ENCODE measurements at regions not wholly inside any gene's neighbourhood (a gene's known extent, or its start where the extent isn't known, plus 50 kb on each side); places are given as distances from the start of the nearest gene placed in this dataset.

- Histone ChIP-seq H4K20me1 (ENCODE audit: insufficient read depth) (no peaks in the 10 kb centered on the region), H3F3A (replicated peaks; ENCODE audit: insufficient read depth) (no peaks in the 10 kb centered on the region), H3K9me2 (no peaks in the 10 kb centered on the region), H3K4me3 (ENCODE audit: low read depth in 2 of 2, low read length in 1 of 2) (no peak overlapping the region), H3K27me3 (ENCODE audit: insufficient read depth) (no peaks in the 10 kb centered on the region), H3K4me1 (ENCODE audit: control insufficient read depth in 1 of 2, insufficient read depth in 2 of 2, low read depth in 1 of 2, low read length in 1 of 2) (no peaks in the 10 kb centered on the region), H3K4me2 (no peak overlapping the region), H2AFZ (ENCODE audit: low read depth) (no peak overlapping the region), H3K9me3 (no peaks in the 10 kb centered on the region), H3K36me3 (replicated peaks in 1 of 2; ENCODE audit: control insufficient read depth in 1 of 2, insufficient read depth in 2 of 2, low read length in 1 of 2) (no peaks in the 10 kb centered on the region), H3K27ac (ENCODE audit: low read depth in 2 of 2, low read length in 1 of 2) (no peak overlapping the region), H3K79me2 (ENCODE audit: insufficient read depth) (no peaks in the 10 kb centered on the region), H3K9ac (no peak overlapping the region)
- WGBS (ENCODE audit: low lambda C conversion rate): 6% methylated on average over 2 of the region's 2 CpGs
- POLR2A ChIA-PET: no interaction called here
- DNase-seq: no peak
- CTCF ChIA-PET: interaction anchor here (1.2 kb wide), 1 partner anchor 14 kb away, joined by 4 read pairs; no protein-coding TSS in a partner anchor
- no peak for TF ChIP-seq SIN3A (IDR thresholded peaks at IDR 0.05; ENCODE audit: borderline replicate concordance, low read depth, low read length)
- TF ChIP-seq USF1 (IDR thresholded peaks at IDR 0.05; ENCODE audit: borderline replicate concordance, low read depth): no peak
- no peak for TF ChIP-seq MEF2A (IDR thresholded peaks at IDR 0.05; ENCODE audit: borderline replicate concordance, low read depth)
- TF ChIP-seq FOXJ3 (CRISPR knock-in tag; IDR thresholded peaks at IDR 0.05): no peak
- TF ChIP-seq REST (IDR thresholded peaks at IDR 0.05; ENCODE audit: low read depth, low read length): no peak
- no peak for TF ChIP-seq RCOR1 (IDR thresholded peaks at IDR 0.05; ENCODE audit: low read length)
- no peak for TF ChIP-seq FOXM1 (IDR thresholded peaks at IDR 0.05; ENCODE audit: low read depth)
- TF ChIP-seq CTCF (IDR thresholded peaks at IDR 0.05): no peak
- TF ChIP-seq RXRA (IDR thresholded peaks at IDR 0.05; ENCODE audit: borderline replicate concordance, low read depth): no peak
- TF ChIP-seq NRF1 (IDR thresholded peaks at IDR 0.05; ENCODE audit: low read depth, low read length): no peak
- TF ChIP-seq MAX (IDR thresholded peaks at IDR 0.05; ENCODE audit: low read depth): no peak
Observed at GRCh38 chr3:166785876-166786275, 594.2 kb downstream of the ZBBX start.

- Histone ChIP-seq H3K9me2 (no peaks in the 10 kb centered on the region), H4K20me1 (ENCODE audit: insufficient read depth) (no peaks in the 10 kb centered on the region), H3K9ac (no peak overlapping the region), H3K27me3 (ENCODE audit: insufficient read depth) (no peaks in the 10 kb centered on the region), H3K4me1 (ENCODE audit: control insufficient read depth in 1 of 2, insufficient read depth in 2 of 2, low read depth in 1 of 2, low read length in 1 of 2) (no peaks in the 10 kb centered on the region), H3K4me3 (ENCODE audit: low read depth in 2 of 2, low read length in 1 of 2) (no peak overlapping the region), H3K79me2 (ENCODE audit: insufficient read depth) (no peaks in the 10 kb centered on the region), H3K4me2 (no peak overlapping the region), H3F3A (replicated peaks; ENCODE audit: insufficient read depth) (no peaks in the 10 kb centered on the region), H3K9me3 (no peaks in the 10 kb centered on the region), H3K36me3 (replicated peaks in 1 of 2; ENCODE audit: control insufficient read depth in 1 of 2, insufficient read depth in 2 of 2, low read length in 1 of 2) (no peaks in the 10 kb centered on the region), H2AFZ (ENCODE audit: low read depth) (no peak overlapping the region), H3K27ac (ENCODE audit: low read depth in 2 of 2, low read length in 1 of 2) (no peak overlapping the region)
- POLR2A ChIA-PET: no interaction called here
- no peak for DNase-seq
- CTCF ChIA-PET: no interaction called here
- 0% methylated on average over 2 of the region's 2 CpGs for WGBS (ENCODE audit: low lambda C conversion rate)
- no peak for TF ChIP-seq REST (IDR thresholded peaks at IDR 0.05; ENCODE audit: low read depth, low read length)
- no peak for TF ChIP-seq RFX5 (IDR thresholded peaks at IDR 0.05; ENCODE audit: low read length)
- TF ChIP-seq EZH2phosphoT487 (IDR thresholded peaks at IDR 0.05; ENCODE audit: borderline replicate concordance, low read depth): no peak
- no peak for TF ChIP-seq CTCF (IDR thresholded peaks at IDR 0.05)
- no peak for TF ChIP-seq FOXM1 (IDR thresholded peaks at IDR 0.05; ENCODE audit: low read depth)
- no peak for TF ChIP-seq RXRA (IDR thresholded peaks at IDR 0.05; ENCODE audit: borderline replicate concordance, low read depth)
- no peak for TF ChIP-seq RAD21 (IDR thresholded peaks at IDR 0.05; ENCODE audit: low read length)
Observed at GRCh38 chr3:166783206-166783605, 596.9 kb downstream of the ZBBX start.
